IPS DF 6.9 (cell line): ENCODE measurements at regions not wholly inside any gene's neighbourhood (a gene's known extent, or its start where the extent isn't known, plus 50 kb on each side); places are given as distances from the start of the nearest gene placed in this dataset.

Experiments
- DNase-seq: peaks from one replicate; pipeline ENCODE4 v3.0.0-alpha.2; 2013; ENCODE audit warnings: low read depth, low spot score
- H3K27ac ChIP-seq: one replicate; pipeline ENCODE4 v1.5.1; 2013; ENCODE audit warnings: low read length, control low read depth
- H3K27me3 ChIP-seq: 2 replicates; pipeline ENCODE4 v1.6.1; 2013; ENCODE audit warnings: mild to moderate bottlenecking, low read length; ENCODE audit not compliant: control insufficient read depth, insufficient read depth
- H3K36me3 ChIP-seq: 2 replicates; pipeline ENCODE4 v1.6.1; 2013; ENCODE audit warnings: low read length; ENCODE audit not compliant: control insufficient read depth, insufficient read depth
- H3K4me1 ChIP-seq: 2 replicates; pipeline ENCODE4 v1.6.1; 2013; ENCODE audit warnings: low read length; ENCODE audit not compliant: control insufficient read depth, insufficient read depth
- H3K4me3 ChIP-seq: 2 replicates; pipeline ENCODE4 v1.5.1; 2013; ENCODE audit warnings: mild to moderate bottlenecking, low read length
- H3K9me3 ChIP-seq: 2 replicates; pipeline ENCODE4 v1.6.1; 2013; ENCODE audit warnings: low read length, inconsistent platforms; ENCODE audit not compliant: control insufficient read depth, insufficient read depth
- WGBS: extraction: QIAGEN DNeasy Blood & Tissue Kit; methylation state at CpG from one replicate; pipeline ENCODE4 v1.1.7; 2013; ENCODE audit warnings: mixed read lengths, missing lambda C conversion rate; ENCODE audit not compliant: insufficient read length, insufficient coverage; 5-methylcytosine and 5-hydroxymethylcytosine counted together

GRCh38 chr6:109303164-109303563 is 79.1 kb downstream of the CD164 start:
- H3K4me1 ChIP-seq = peaks cover 2% of the 10 kb centered on the region; the same call in 1 of the 2 replicates
- H3K4me3 ChIP-seq = no peak overlapping the region
- DNase-seq = no peak
- no CpG with 5 or more reads among the region's 4 CpGs for WGBS
- no peaks in the 10 kb centered on the region for H3K9me3 ChIP-seq
- no peak overlapping the region for H3K27ac ChIP-seq
- no peaks in the 10 kb centered on the region for H3K36me3 ChIP-seq
- no peaks in the 10 kb centered on the region for H3K27me3 ChIP-seq

DNA sequence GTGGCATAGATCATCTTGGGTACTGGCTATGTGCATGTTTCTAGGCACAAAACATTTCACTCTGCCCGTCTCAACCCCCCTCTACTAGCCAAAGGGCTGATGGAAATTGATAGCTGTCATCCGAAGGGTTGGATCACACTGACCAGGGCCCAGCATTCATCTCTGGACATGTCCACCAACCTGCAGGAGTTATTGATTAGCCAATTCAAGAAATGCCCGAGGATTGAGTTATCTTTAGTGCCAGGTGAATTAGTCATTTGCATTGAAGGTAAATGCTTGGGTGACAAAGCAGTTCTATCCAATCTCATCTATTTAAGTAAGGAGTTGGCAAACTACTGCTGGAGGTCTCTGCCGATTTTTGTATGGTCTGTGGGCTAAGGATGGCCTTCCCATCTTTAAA is 80.1 kb downstream of the CD164 start:
- no peak for DNase-seq
- Histone ChIP-seq H3K36me3 (no peaks in the 10 kb centered on the region), H3K4me1 (peaks cover 4% of the 10 kb centered on the region; the same call in 1 of the 2 replicates), H3K27me3 (no peaks in the 10 kb centered on the region), H3K27ac (no peak overlapping the region), H3K9me3 (no peaks in the 10 kb centered on the region; the same call in 1 of the 2 replicates), H3K4me3 (no peak overlapping the region)
- no CpG with 5 or more reads among the region's 4 CpGs for WGBS

- H3K36me3 ChIP-seq = no peaks in the 10 kb centered on the region
- H3K27me3 ChIP-seq = no peaks in the 10 kb centered on the region
- H3K4me3 ChIP-seq = no peak overlapping the region
- no CpG with 5 or more reads among the region's 2 CpGs for WGBS
- H3K9me3 ChIP-seq = no peaks in the 10 kb centered on the region; the same call in 1 of the 2 replicates
- no peak for DNase-seq
- peaks cover 4% of the 10 kb centered on the region; the same call in 1 of the 2 replicates for H3K4me1 ChIP-seq
- H3K27ac ChIP-seq = no peak overlapping the region
These were observed 80.8 kb downstream of the CD164 start for GRCh38 chr6:109301418-109301817.

DNA sequence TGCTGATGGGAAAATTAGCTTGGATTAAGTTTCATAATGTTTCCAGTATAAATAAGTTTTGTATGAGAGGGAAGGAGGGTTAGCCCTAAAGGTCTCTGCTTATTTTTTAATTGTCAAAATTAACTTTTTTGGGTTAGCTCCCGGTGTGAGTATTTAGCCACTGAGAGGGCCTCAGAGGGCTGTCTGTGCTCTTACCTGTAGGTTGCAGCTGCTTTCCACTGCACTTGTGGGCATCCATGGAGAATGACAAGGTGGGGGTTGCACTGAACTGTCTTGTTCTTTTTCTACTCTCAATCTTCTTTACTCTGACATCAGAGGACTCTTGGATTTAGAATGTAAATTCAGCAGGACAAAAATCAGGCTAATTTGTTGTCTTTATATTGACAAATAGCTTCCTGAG is 81.4 kb downstream of the CD164 start:
- no peak overlapping the region for H3K27ac ChIP-seq
- H3K9me3 ChIP-seq = no peaks in the 10 kb centered on the region; the same call in 1 of the 2 replicates
- no peaks in the 10 kb centered on the region for H3K36me3 ChIP-seq
- DNase-seq = no peak
- H3K4me1 ChIP-seq = peaks cover 4% of the 10 kb centered on the region; the same call in 1 of the 2 replicates
- H3K4me3 ChIP-seq = no peak overlapping the region
- no CpG with 5 or more reads among the region's 1 CpG for WGBS
- H3K27me3 ChIP-seq = no peaks in the 10 kb centered on the region

- no peak for DNase-seq
- Histone ChIP-seq H3K4me3 (no peak overlapping the region), H3K36me3 (no peaks in the 10 kb centered on the region), H3K4me1 (peaks cover 4% of the 10 kb centered on the region; the same call in 1 of the 2 replicates), H3K27ac (no peak overlapping the region), H3K9me3 (no peaks in the 10 kb centered on the region; the same call in 1 of the 2 replicates), H3K27me3 (no peaks in the 10 kb centered on the region)
- WGBS = no CpG with 5 or more reads among the region's 7 CpGs
These were observed 82.3 kb downstream of the CD164 start for GRCh38 chr6:109299776-109300564.

DNA sequence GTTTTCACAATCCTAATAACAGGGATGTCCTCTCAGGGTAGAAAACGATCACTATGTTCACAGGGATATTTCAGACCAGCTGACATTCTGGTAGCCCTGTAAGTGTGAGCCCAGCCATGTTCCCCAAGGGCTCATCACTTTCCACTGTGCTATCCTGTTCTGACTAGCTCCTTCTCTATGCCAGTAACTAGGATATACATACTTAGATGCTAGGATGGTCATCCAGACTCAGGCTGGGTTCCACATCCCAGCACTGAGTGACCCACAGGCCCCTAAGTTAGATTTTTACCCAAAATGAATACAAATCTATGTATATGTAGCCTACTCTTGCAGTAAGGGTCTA is 83.0 kb downstream of the CD164 start:
- WGBS = no CpG with 5 or more reads among the region's 1 CpG
- no peak for DNase-seq
- Histone ChIP-seq H3K4me1 (peaks cover 4% of the 10 kb centered on the region; the same call in 1 of the 2 replicates), H3K27ac (no peak overlapping the region), H3K27me3 (no peaks in the 10 kb centered on the region), H3K9me3 (no peaks in the 10 kb centered on the region; the same call in 1 of the 2 replicates), H3K4me3 (no peak overlapping the region), H3K36me3 (no peaks in the 10 kb centered on the region)

- no CpG with 5 or more reads among the region's 6 CpGs for WGBS
- Histone ChIP-seq H3K27me3 (no peaks in the 10 kb centered on the region), H3K4me1 (peaks cover 4% of the 10 kb centered on the region; the same call in 1 of the 2 replicates), H3K27ac (no peak overlapping the region), H3K4me3 (no peak overlapping the region), H3K9me3 (no peaks in the 10 kb centered on the region; the same call in 1 of the 2 replicates), H3K36me3 (no peaks in the 10 kb centered on the region)
- DNase-seq = no peak
These were observed 83.5 kb downstream of the CD164 start for GRCh38 chr6:109298605-109299264.

- Histone ChIP-seq H3K36me3 (no peaks in the 10 kb centered on the region), H3K4me1 (peaks cover 4% of the 10 kb centered on the region; the same call in 1 of the 2 replicates), H3K27me3 (no peaks in the 10 kb centered on the region), H3K4me3 (no peak overlapping the region), H3K27ac (no peak overlapping the region), H3K9me3 (no peaks in the 10 kb centered on the region; the same call in 1 of the 2 replicates)
- DNase-seq = no peak
- WGBS = no CpG with 5 or more reads among the region's 6 CpGs
These were observed 84.7 kb downstream of the CD164 start for GRCh38 chr6:109297406-109298110.

- WGBS = no CpG with 5 or more reads among the region's 7 CpGs
- Histone ChIP-seq H3K9me3 (no peaks in the 10 kb centered on the region; the same call in 1 of the 2 replicates), H3K36me3 (no peaks in the 10 kb centered on the region), H3K4me3 (no peak overlapping the region), H3K4me1 (peaks cover 4% of the 10 kb centered on the region; the same call in 1 of the 2 replicates), H3K27me3 (no peaks in the 10 kb centered on the region), H3K27ac (no peak overlapping the region)
- DNase-seq = no peak
These were observed 85.3 kb downstream of the CD164 start for GRCh38 chr6:109296971-109297372.

- Histone ChIP-seq H3K4me1 (peaks cover 4% of the 10 kb centered on the region; the same call in 1 of the 2 replicates), H3K4me3 (no peak overlapping the region), H3K27ac (no peak overlapping the region), H3K36me3 (no peaks in the 10 kb centered on the region), H3K9me3 (no peaks in the 10 kb centered on the region; the same call in 1 of the 2 replicates), H3K27me3 (no peaks in the 10 kb centered on the region)
- WGBS = no CpG with 5 or more reads among the region's 3 CpGs
- no peak for DNase-seq
These were observed 85.8 kb downstream of the CD164 start for GRCh38 chr6:109296452-109296851.
